A549 (cell line): ENCODE measurements at regions not wholly inside any gene's neighbourhood (a gene's known extent, or its start where the extent isn't known, plus 50 kb on each side); places are given as distances from the start of the nearest gene placed in this dataset.

Experiments used
- ATAC-seq, 2 experiments: fragments of 200-7000 bp in 1 of 2; fragments of >200 bp in 1 of 2; cut with Nextera tagmentation in 1 of 2; cut with Tn5 transposase in 1 of 2; 3 replicates each; pipeline versions ENCODE4 v1.8.0 to v1.9.1; 2018 to 2020; ENCODE audit warnings: mild to moderate bottlenecking in 1 of 2, moderate library complexity in 1 of 2
- CTCF ChIA-PET: fragments of 300-600 bp; sonication (Branson Sonifier 250); formaldehyde crosslinking; extraction: SDS; loops from one replicate; lab custom pipeline; 2021; ENCODE audit warnings: antibody characterized with exemption, inconsistent platforms; lab: Yijun Ruan, JAX
- POLR2A ChIA-PET: fragments of 350-600 bp; formaldehyde crosslinking; extraction: SDS; loops from one replicate; lab custom pipeline; 2021; ENCODE audit warnings: antibody characterized with exemption, inconsistent platforms; lab: Yijun Ruan, JAX
- DNase-seq, 2 experiments: peaks; one replicate each; pipeline versions ENCODE4 v3.0.0 to v3.0.0-alpha.2; 2011 to 2016; ENCODE audit warnings: low read depth in 1 of 2, low spot score in 1 of 2
- FAIRE-seq: peaks from 2 replicates; lab custom pipeline; 2011; peaks lifted over from hg19 to GRCh38; lab: Jason Lieb, UNC
- H3K27ac ChIP-seq, 2 experiments: fragments of >200 bp; sonication (Bioruptor Twin); formaldehyde crosslinking; 3 replicates each; pipeline ENCODE4 v1.5.1; 2016 to 2017
- H3K4me1 ChIP-seq: fragments of >200 bp; sonication (Bioruptor Twin); formaldehyde crosslinking; 3 replicates; pipeline ENCODE4 v1.6.1; 2016
- H3K4me2 ChIP-seq: fragments of >200 bp; sonication (Bioruptor Twin); formaldehyde crosslinking; 3 replicates; pipeline ENCODE4 v1.6.1; 2016
- H3K4me3 ChIP-seq: fragments of >200 bp; sonication (Bioruptor Twin); formaldehyde crosslinking; 3 replicates; pipeline ENCODE4 v1.5.1; 2016
- H3K9me3 ChIP-seq: fragments of >200 bp; sonication (Bioruptor Twin); formaldehyde crosslinking; 3 replicates; pipeline ENCODE4 v1.6.1; 2016
- BHLHE40 ChIP-seq: IDR thresholded peaks from 2 replicates; pipeline ENCODE4 v1.6.1; 2012; ENCODE audit warnings: low read depth, low read length, inconsistent platforms
- GATA3 ChIP-seq: IDR thresholded peaks from 2 replicates; pipeline ENCODE4 v1.6.1; 2012; ENCODE audit warnings: borderline replicate concordance
- RFX5 ChIP-seq: fragments of 450-650 bp; IDR thresholded peaks from 2 replicates; pipeline ENCODE4 v1.7.1; 2014; ENCODE audit warnings: antibody characterized with exemption, mild to moderate bottlenecking, moderate library complexity
- RNF2 ChIP-seq: fragments of 200-600 bp; sonication (generic); IDR thresholded peaks from 2 replicates; pipeline ENCODE4 v1.6.1; 2016; ENCODE audit warnings: low read depth, mild to moderate bottlenecking, antibody characterized with exemption, moderate library complexity, borderline replicate concordance
- TFCP2L1 ChIP-seq: fragments of 250-450 bp; sonication (Bioruptor Pico); IDR thresholded peaks from 2 replicates; pipeline ENCODE4 v1.5.0; 2021; ENCODE audit warnings: mild to moderate bottlenecking
- ZSCAN20 ChIP-seq: fragments of 250-450 bp; sonication (Bioruptor Pico); IDR thresholded peaks from 2 replicates; pipeline ENCODE4 v1.8.0; 2022; ENCODE audit warnings: mild to moderate bottlenecking, moderate library complexity
- WGBS: methylation state at CpG from one replicate; pipeline ENCODE4 v1.1.6; 2017; ENCODE audit errors: missing lambda C conversion rate; 5-methylcytosine and 5-hydroxymethylcytosine counted together
- small RNA-seq, 6 experiments: library from RNA; depleted of rRNA; stranded (forward); fragments of <200 nt; gene quantifications; one replicate each; pipeline ENCODE3, GENCODE V24; 2012

DNA sequence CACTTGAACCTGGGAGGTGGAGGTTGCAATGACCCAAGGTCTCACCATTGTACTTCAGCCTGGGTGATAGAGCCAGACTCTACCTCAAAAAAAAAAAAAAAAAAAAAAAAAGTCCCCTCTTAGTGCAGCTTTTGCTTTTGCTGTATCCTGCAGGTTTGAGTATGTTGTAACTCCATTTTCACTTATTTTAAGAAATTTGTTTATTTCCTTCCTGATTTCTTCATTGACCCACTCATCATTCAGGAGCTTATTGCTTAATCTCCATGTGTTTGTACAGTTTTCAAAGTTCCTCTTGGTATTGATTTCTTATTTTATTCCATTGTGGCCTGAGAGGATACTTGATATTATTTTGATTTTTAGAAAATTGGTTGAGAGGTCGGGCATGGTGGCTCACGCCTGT lies 50.9 kb upstream of the AK4 start:
- no peak overlapping the region for H3K4me2 ChIP-seq
- no peak for DNase-seq
- POLR2A ChIA-PET, result no interaction called here
- no peak overlapping the region for H3K27ac ChIP-seq
- no peak for TF ChIP-seq RNF2
- TF ChIP-seq ZSCAN20 (CRISPR knock-in tag), result no peak
- no peak for TF ChIP-seq RFX5
- no peak for TF ChIP-seq BHLHE40
- TF ChIP-seq GATA3, result no peak
- TF ChIP-seq TFCP2L1, result no peak
- peaks cover 3% of the 10 kb centered on the region; the same call in 1 of the 3 replicates for H3K9me3 ChIP-seq
- 62% methylated on average over 2 of the region's 2 CpGs for WGBS
- ATAC-seq, result no peak
- no peaks in the 10 kb centered on the region for H3K4me1 ChIP-seq
- H3K4me3 ChIP-seq, result no peak overlapping the region
- CTCF ChIA-PET, result no interaction called here
- no peak for FAIRE-seq

Small RNAs in the stretch of these regions (small RNA-seq; reads per million reads assigned to genes)
- 0.21 to 37.9 (median 9.1) reads per million in 6 experiments for gene MIR101-1
- gene MIR3671, result 0 reads per million in 6 experiments
- 0 reads per million in 6 experiments for gene MRPS21P1
- gene RNU6-1176P, result 0 reads per million in 6 experiments
